OCI-LY3 (cell line): ENCODE measurements at regions not wholly inside any gene's neighbourhood (a gene's known extent, or its start where the extent isn't known, plus 50 kb on each side); places are given as distances from the start of the nearest gene placed in this dataset.

ENCODE experiments used
- EZH2phosphoT487 ChIP-seq: fragments of 200-600 bp; shearing (Covaris generic); IDR thresholded peaks from 2 replicates; pipeline ENCODE4 v1.6.1; 2018; ENCODE audit warnings: antibody characterized with exemption, mixed run types, low read depth
- TF ChIP-seq, protein P1 (sequence below): fragments of 200-600, 300-600 bp; sonication (generic); IDR thresholded peaks from 2 replicates; pipeline ENCODE4 v1.5.1; 2014; ENCODE audit warnings: antibody characterized with exemption, low read length, low read depth

GRCh38 chr1:113205980-113206766, 133.2 kb downstream of the LRIG2 start:
- TF ChIP-seq, protein P1, sequence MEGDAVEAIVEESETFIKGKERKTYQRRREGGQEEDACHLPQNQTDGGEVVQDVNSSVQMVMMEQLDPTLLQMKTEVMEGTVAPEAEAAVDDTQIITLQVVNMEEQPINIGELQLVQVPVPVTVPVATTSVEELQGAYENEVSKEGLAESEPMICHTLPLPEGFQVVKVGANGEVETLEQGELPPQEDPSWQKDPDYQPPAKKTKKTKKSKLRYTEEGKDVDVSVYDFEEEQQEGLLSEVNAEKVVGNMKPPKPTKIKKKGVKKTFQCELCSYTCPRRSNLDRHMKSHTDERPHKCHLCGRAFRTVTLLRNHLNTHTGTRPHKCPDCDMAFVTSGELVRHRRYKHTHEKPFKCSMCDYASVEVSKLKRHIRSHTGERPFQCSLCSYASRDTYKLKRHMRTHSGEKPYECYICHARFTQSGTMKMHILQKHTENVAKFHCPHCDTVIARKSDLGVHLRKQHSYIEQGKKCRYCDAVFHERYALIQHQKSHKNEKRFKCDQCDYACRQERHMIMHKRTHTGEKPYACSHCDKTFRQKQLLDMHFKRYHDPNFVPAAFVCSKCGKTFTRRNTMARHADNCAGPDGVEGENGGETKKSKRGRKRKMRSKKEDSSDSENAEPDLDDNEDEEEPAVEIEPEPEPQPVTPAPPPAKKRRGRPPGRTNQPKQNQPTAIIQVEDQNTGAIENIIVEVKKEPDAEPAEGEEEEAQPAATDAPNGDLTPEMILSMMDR, result no peak
- no peak for TF ChIP-seq EZH2phosphoT487
